Activated CD4-positive, alpha-beta T cell treated with anti-CD3 and anti-CD28 coated beads for 1 hour (primary cell): ENCODE measurements at regions not wholly inside any gene's neighbourhood (a gene's known extent, or its start where the extent isn't known, plus 50 kb on each side); places are given as distances from the start of the nearest gene placed in this dataset.
"Not testable (repeated sequence)": the region's sequence is repeated elsewhere in the genome, so short reads cannot be mapped to it uniquely, and the experiment has no call there.

ENCODE experiments used
- DNase-seq: peaks from one replicate; pipeline ENCODE4 v3.0.0-alpha.2; 2020

- DNase-seq: no peak
These were observed 136.0 kb downstream of the LMLN start for GRCh38 chr3:198096015-198096414.

- no peak for DNase-seq
These were observed 137.0 kb downstream of the LMLN start for GRCh38 chr3:198097048-198097447.

GRCh38 chr3:198098661-198099081 lies 138.7 kb downstream of the LMLN start:
- DNase-seq: not testable (repeated sequence)

- not testable (repeated sequence) for DNase-seq
These were observed 143.1 kb downstream of the LMLN start for GRCh38 chr3:198103070-198103469.

- no peak for DNase-seq
These were observed 146.2 kb downstream of the LMLN start for GRCh38 chr3:198106265-198106664.

GRCh38 chr3:198107840-198108734 lies 148.1 kb downstream of the LMLN start:
- no peak for DNase-seq

GRCh38 chr3:198109883-198110282 lies 149.9 kb downstream of the LMLN start:
- no peak for DNase-seq

- DNase-seq: no peak
These were observed 152.0 kb downstream of the LMLN start for GRCh38 chr3:198112031-198112430.

- DNase-seq: no peak
These were observed 153.4 kb downstream of the LMLN start for GRCh38 chr3:198113206-198114053.

- not testable (repeated sequence) for DNase-seq
These were observed 154.5 kb downstream of the LMLN start for GRCh38 chr3:198114516-198114915.

- DNase-seq: not testable (repeated sequence)
These were observed 162.2 kb downstream of the LMLN start for GRCh38 chr3:198122184-198122583.

GRCh38 chr3:198137038-198137835 lies 177.2 kb downstream of the LMLN start:
- not testable (repeated sequence) for DNase-seq

- DNase-seq: not testable (repeated sequence)
These were observed 178.2 kb downstream of the LMLN start for GRCh38 chr3:198138205-198138604.

- not testable (repeated sequence) for DNase-seq
These were observed 179.0 kb downstream of the LMLN start for GRCh38 chr3:198139037-198139436.

GRCh38 chr3:198139513-198140167 lies 179.6 kb downstream of the LMLN start:
- not testable (repeated sequence) for DNase-seq

- not testable (repeated sequence) for DNase-seq
These were observed 183.5 kb downstream of the LMLN start for GRCh38 chr3:198143300-198144137.

GRCh38 chr3:198145231-198145784 lies 185.3 kb downstream of the LMLN start:
- DNase-seq: not testable (repeated sequence)

- not testable (repeated sequence) for DNase-seq
These were observed 186.1 kb downstream of the LMLN start for GRCh38 chr3:198146070-198146469.

GRCh38 chr3:198146559-198147164 lies 186.6 kb downstream of the LMLN start:
- DNase-seq: not testable (repeated sequence)

- DNase-seq: not testable (repeated sequence)
These were observed 187.2 kb downstream of the LMLN start for GRCh38 chr3:198147213-198147612.
